HK-2 (cell line): ENCODE measurements at regions not wholly inside any gene's neighbourhood (a gene's known extent, or its start where the extent isn't known, plus 50 kb on each side); places are given as distances from the start of the nearest gene placed in this dataset.

Experiments used
- DNase-seq: peaks from one replicate; pipeline ENCODE4 v3.0.0-alpha.2; 2018; ENCODE audit not compliant: unreplicated experiment

DNA sequence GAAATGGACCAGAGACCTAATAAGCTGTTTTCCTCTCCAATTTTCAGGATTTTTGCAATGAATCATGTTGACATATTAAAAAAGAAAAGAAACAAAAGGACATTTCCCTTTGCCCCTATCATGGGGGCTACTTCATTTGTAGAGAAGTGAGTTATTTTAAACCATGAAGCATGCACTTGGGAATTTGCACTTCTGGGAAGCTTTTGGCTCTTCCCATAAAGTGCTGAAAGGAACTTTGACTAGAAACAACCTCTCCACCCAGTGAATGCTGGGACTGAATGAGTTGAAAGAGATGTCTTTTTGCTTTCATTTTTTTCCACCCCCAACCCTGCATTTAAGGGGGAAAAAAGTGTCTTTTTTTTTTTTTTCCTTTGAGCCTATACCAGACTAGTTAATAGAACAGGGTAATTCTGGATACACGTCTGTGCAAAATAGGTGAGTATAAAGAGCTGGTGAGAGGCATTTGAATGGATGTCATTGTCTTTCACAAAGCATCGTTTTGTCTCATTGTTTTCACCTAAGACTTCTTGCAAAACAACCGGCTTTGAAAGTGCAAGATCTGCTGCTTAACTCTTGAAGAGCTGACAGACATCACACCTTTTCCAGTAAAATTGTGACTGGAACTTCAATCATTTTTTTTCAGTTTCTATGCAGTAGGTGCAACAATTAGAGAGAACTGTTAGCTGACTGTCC is 138.7 kb upstream of the BACH2 start:
- DNase-seq, result no peak

- DNase-seq, result no peak
Measured at GRCh38 chr6:90434094-90434493, 137.5 kb upstream of the BACH2 start.

- no peak for DNase-seq
Measured at GRCh38 chr6:90432937-90433336, 136.3 kb upstream of the BACH2 start.

DNA sequence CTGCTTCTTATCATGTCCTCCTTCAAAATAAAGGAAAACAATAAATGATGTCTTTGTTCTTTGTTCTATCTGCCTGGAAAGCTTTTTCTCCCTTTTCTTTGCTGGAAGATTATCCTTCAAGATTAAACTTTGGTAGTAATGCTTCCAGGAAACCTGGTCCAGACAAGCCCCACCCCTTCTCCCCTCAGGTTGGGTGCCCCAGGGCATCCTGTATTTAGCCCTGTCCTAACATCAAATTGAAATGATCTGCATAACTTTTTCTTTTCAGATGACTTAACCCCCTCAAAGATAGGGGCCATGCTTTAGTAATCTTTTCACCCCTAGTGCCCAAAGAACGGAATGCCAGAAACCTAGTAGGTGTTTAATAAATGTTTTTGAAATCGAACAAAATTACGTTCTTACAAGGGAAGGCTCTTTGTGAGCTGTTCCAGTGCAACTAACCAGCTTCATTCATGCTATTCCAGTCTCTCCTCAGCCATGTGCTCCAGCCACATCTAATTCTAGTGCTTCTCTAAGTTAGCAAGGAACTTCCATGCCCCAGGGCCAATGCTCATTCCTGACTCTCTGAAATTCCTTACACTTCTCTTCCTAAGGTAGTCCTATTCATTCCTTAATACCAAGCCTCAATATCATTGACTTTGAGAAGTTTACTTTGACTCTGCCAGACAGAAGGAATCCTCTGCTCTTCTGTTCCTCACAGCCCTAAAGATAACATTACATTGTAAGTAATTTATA is 135.6 kb upstream of the BACH2 start:
- DNase-seq, result no peak

GRCh38 chr6:90431576-90431975 is 134.9 kb upstream of the BACH2 start:
- no peak for DNase-seq

GRCh38 chr6:90429713-90430112 is 133.1 kb upstream of the BACH2 start:
- no peak for DNase-seq

DNA sequence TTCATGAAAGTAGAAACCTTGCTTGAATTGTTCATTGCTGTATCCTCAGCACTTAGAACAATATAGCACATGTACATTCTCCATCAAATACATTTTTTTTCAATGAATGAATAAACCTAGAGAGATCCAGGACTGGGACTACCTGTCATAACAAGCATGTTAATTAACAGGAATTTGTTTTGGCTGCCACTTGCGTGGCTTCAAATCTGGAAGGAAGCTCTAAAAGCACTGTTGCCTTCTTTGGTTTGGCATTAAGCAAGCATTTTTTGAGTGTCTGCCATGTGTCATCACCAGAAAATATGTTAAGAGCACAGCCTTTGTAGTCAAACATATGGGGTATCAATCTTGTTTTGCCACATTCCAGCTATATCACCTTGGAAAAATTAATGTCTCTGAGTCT is 131.9 kb upstream of the BACH2 start:
- no peak for DNase-seq

GRCh38 chr6:90425161-90425641 is 128.6 kb upstream of the BACH2 start:
- no peak for DNase-seq

DNA sequence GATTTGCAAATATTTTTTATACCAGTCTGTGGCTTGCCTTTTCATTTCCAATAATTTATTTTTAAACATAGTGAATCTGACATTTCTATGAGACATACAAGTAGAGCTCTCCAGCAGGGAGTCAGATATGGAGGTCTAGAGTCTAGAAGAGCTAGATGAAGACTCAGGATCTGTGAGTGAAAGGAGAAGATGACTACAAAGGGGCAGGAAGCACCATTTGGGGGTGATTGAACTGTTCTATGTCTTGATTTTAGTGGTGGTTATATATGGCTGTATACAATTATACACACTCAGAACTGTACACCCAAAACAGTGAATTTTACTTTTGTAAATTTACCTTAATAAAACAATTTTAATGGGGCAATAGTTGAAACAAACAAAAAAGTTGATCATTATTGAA is 127.9 kb upstream of the BACH2 start:
- no peak for DNase-seq

DNA sequence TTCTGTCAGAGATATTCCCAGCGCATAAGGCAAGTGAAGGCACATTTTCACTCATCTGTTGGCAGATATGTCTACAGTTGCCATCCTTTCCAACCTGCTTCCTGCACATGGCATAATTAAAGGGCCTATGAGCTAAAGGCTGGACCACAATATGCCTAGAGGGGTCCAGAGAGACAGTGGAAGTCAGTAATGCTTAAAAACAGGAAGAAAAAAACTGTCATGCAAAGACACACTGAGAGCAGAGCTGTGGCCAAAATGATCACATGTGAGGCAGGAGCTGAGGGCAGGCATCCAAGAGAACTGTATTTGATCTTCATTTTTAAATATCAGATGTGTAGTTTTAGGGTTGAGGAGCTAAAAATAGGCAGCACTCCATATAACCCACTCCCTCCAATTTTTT is 125.0 kb upstream of the BACH2 start:
- DNase-seq, result no peak

- DNase-seq, result no peak
Measured at GRCh38 chr6:90420500-90420899, 123.9 kb upstream of the BACH2 start.

GRCh38 chr6:90417385-90417784 is 120.7 kb upstream of the BACH2 start:
- DNase-seq, result no peak

- DNase-seq, result no peak
Measured at GRCh38 chr6:90416322-90416721, 119.7 kb upstream of the BACH2 start.

GRCh38 chr6:90415178-90415577 is 118.5 kb upstream of the BACH2 start:
- DNase-seq, result no peak

DNA sequence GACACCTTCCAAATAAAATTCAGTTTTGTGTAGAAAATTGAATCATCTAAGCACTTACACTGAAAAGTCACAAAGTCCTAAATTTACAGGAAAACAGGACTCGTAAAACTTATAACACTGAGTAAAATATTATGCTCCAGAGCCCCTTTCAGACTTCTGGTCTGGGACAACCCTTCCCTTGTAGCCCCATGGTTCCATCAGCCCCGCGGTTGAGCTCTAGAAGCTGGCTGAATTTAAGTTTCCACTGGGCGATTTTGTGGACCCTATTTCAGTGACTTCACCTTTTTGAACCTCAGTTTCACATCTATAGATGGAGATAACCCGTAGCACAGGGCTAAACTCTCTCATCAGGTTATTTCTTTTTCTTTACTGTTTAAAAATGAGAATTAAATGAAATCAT is 117.7 kb upstream of the BACH2 start:
- no peak for DNase-seq

DNA sequence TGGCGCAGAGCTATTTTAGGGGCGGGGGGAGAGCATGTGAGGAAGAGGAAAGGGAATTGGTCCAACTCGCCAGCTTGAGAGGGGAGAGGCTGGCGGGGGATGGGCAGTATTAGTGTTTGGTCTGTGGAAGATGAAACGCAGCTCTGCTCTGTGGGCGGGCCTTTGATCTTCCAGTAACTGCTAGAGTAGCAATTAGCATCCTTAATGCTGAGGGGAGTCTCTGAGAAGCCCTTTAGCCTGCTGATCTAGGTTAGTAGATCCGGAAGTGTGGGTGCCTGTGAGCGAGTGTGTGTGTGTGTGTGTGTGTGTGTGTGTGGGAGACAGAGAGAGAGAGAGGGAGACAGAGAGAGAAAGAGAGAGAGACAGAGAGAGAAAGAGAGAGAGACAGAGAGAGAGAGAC is 117.2 kb upstream of the BACH2 start:
- no peak for DNase-seq

GRCh38 chr6:90413396-90413795 is 116.8 kb upstream of the BACH2 start:
- no peak for DNase-seq

GRCh38 chr6:90412538-90413369 is 116.1 kb upstream of the BACH2 start:
- no peak for DNase-seq

- DNase-seq, result peak; percentile 43
Measured at GRCh38 chr6:90411292-90411781, 114.7 kb upstream of the BACH2 start.

DNA sequence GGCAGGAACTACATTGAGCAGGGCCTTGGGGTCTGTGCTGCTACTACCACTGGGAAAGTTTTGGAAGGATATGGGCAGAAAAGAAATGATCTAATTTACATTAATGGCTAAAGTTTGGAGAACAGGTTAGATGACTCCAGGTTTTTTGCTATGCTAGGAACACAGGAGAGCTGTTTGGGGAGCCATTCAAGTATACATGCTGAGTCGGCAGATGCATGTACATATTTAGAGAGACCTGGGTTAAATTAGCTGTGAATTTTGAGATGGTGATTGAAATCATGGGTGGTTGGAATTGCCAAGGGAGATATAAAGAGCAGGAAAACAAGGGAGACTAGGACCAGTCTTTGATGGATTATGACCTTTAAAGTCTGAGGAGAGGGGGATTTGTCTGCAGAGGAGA is 113.1 kb upstream of the BACH2 start:
- DNase-seq, result no peak

DNA sequence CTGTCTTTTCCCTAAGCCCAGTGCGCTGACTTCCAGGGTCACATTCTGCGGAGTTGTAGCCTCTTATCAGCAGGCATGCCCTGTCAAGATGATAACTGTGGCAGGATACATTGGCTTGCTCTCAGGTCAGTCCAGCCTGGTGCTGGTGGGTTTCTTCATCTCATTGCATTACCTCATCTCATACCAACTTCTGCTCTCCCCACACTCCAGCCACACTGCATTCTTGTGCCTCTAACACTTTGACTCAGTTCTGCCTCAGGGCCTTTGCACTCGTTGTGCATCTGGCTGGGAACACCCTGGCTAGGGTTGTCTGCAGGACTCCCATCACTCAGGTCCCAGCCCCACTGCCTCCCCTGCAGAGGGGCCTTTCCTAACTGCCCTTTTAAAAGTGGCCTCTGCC is 110.3 kb upstream of the BACH2 start:
- DNase-seq, result no peak

- DNase-seq, result no peak
Measured at GRCh38 chr6:90406142-90406794, 109.6 kb upstream of the BACH2 start.
